ENCODE measurements at regions not wholly inside any gene's neighbourhood (a gene's known extent, or its start where the extent isn't known, plus 50 kb on each side); places are given as distances from the start of the nearest gene placed in this dataset.

- TF ChIP-seq CTCF (IDR thresholded peaks at IDR 0.05 in 2 of 3, conservative IDR thresholded peaks at IDR 0.05 in 1 of 3; ENCODE audit: borderline replicate concordance in 1 of 3, insufficient read depth in 1 of 3, low read depth in 2 of 3, low read length in 2 of 3) (no peak), ZNF274 (IDR thresholded peaks at IDR 0.05; ENCODE audit: low read depth, low read length) (no peak)
Measured at GRCh38 chr5:1963358-1963757, 80.6 kb upstream of the IRX4 start.

Measured in HCT116 (cell line).